HepG2 (cell line): ENCODE measurements at regions not wholly inside any gene's neighbourhood (a gene's known extent, or its start where the extent isn't known, plus 50 kb on each side); places are given as distances from the start of the nearest gene placed in this dataset.

Experiments used
- ATAC-seq: fragments of 200-7000 bp; cut with Tn5 transposase; 3 replicates; pipeline ENCODE4 v1.9.1; 2020; ENCODE audit warnings: mild to moderate bottlenecking, moderate library complexity
- BruUV-seq: library from RNA; stranded (reverse); fragments of 400-500 nt; replicated peaks from 2 replicates; lab custom pipeline; 2021; lab: Mats Ljungman, UMichigan
- CTCF ChIA-PET: fragments of 300-600 bp; formaldehyde crosslinking; extraction: SDS; loops from one replicate; lab custom pipeline; 2021; ENCODE audit warnings: low total read pairs, inconsistent platforms, low intra/inter-chr PET ratio; lab: Yijun Ruan, JAX
- POLR2A ChIA-PET: fragments of 350-600 bp; sonication (Branson Sonifier 250); formaldehyde crosslinking; loops from one replicate; lab custom pipeline; 2020; ENCODE audit warnings: antibody characterized with exemption, inconsistent platforms; lab: Yijun Ruan, JAX
- DNase-seq: peaks from one replicate; pipeline ENCODE4 v3.0.0-alpha.2; 2015; ENCODE audit warnings: low spot score
- FAIRE-seq: peaks from 3 replicates; lab custom pipeline; 2011; peaks lifted over from hg19 to GRCh38; lab: Jason Lieb, UNC
- H2AFZ ChIP-seq: one replicate; pipeline ENCODE4 v1.6.1; 2011; ENCODE audit warnings: low read length, inconsistent platforms
- H3K27ac ChIP-seq: fragments of 300-600 bp; 3 replicates; pipeline ENCODE4 v1.8.0; 2011; ENCODE audit warnings: mixed run types, mild to moderate bottlenecking, mixed read lengths, low read length, inconsistent platforms; ENCODE audit not compliant: insufficient read depth; ENCODE audit errors: extremely low read length
- H3K27me3 ChIP-seq, 2 experiments: fragments of 200-600 bp in 1 of 2; 2 replicates in 1 of 2; 3 replicates in 1 of 2; pipeline versions ENCODE4 v1.6.0 to v1.8.0; 2011; ENCODE audit warnings: low read length in 2 of 2, mild to moderate bottlenecking in 2 of 2, moderate library complexity in 2 of 2, inconsistent platforms in 1 of 2; ENCODE audit not compliant: insufficient read depth in 2 of 2, control insufficient read depth in 1 of 2
- H3K36me3 ChIP-seq, 2 experiments: fragments of 200-600 bp in 1 of 2; replicated peaks in 1 of 2; 2 replicates in 1 of 2; 3 replicates in 1 of 2; pipeline versions ENCODE4 v1.5.1 to v1.8.0; 2011; ENCODE audit warnings: low read length in 2 of 2, inconsistent platforms in 1 of 2; ENCODE audit not compliant: insufficient read depth in 2 of 2, control insufficient read depth in 1 of 2
- H3K4me1 ChIP-seq: 2 replicates; pipeline ENCODE4 v1.5.1; 2012; ENCODE audit warnings: low read length, inconsistent platforms; ENCODE audit not compliant: insufficient read depth
- H3K4me2 ChIP-seq: 2 replicates; pipeline ENCODE4 v1.6.0; 2011; ENCODE audit warnings: low read depth, low read length, inconsistent platforms
- H3K4me3 ChIP-seq, 3 experiments: fragments of 200-600 bp in 1 of 3; sonication (generic), shearing (Covaris generic) in 1 of 3; replicated peaks in 1 of 3; 2 replicates each; pipeline ENCODE4 v1.5.1; 2011 to 2016; ENCODE audit warnings: low read length in 3 of 3, inconsistent platforms in 2 of 3, low read depth in 2 of 3, mild to moderate bottlenecking in 2 of 3, control low read depth in 1 of 3, mixed read lengths in 1 of 3; ENCODE audit not compliant: insufficient read depth in 1 of 3
- H3K79me2 ChIP-seq: one replicate; pipeline ENCODE4 v1.6.1; 2011; ENCODE audit warnings: low read length, inconsistent platforms; ENCODE audit not compliant: insufficient read depth
- H3K9ac ChIP-seq: 2 replicates; pipeline ENCODE4 v1.6.0; 2011; ENCODE audit warnings: mild to moderate bottlenecking, low read depth, low read length, inconsistent platforms; ENCODE audit not compliant: insufficient read depth
- H3K9me3 ChIP-seq: 2 replicates; pipeline ENCODE4 v1.5.1; 2012; ENCODE audit warnings: mild to moderate bottlenecking, low read length
- H4K20me1 ChIP-seq: 2 replicates; pipeline ENCODE4 v1.6.0; 2011; ENCODE audit warnings: inconsistent platforms, mild to moderate bottlenecking, low read length, moderate library complexity; ENCODE audit not compliant: insufficient read depth
- AHDC1 ChIP-seq: sonication (generic); formaldehyde crosslinking; IDR thresholded peaks from 2 replicates; pipeline ENCODE4 v1.5.1; 2020; ENCODE audit warnings: mild to moderate bottlenecking, missing genetic modification reagents, borderline replicate concordance
- KDM5A ChIP-seq: fragments of 200-600 bp; sonication (generic); IDR thresholded peaks from 2 replicates; pipeline ENCODE4 v1.7.0; 2018; ENCODE audit warnings: antibody characterized with exemption, mild to moderate bottlenecking, low read length, borderline replicate concordance
- KLF12 ChIP-seq: sonication (generic); formaldehyde crosslinking; IDR thresholded peaks from 2 replicates; pipeline ENCODE4 v1.4.0; 2020; ENCODE audit warnings: missing genetic modification reagents, borderline replicate concordance
- MIER2 ChIP-seq: IDR thresholded peaks from 2 replicates; pipeline ENCODE4 v1.6.1; 2016; ENCODE audit warnings: missing biosample characterization, missing genetic modification reagents
- REST ChIP-seq, 2 experiments: IDR thresholded peaks; 2 replicates each; pipeline ENCODE4 v1.6.1; 2011 to 2012; ENCODE audit warnings: low read length in 2 of 2, borderline replicate concordance in 1 of 2, low read depth in 1 of 2, mild to moderate bottlenecking in 1 of 2, moderate library complexity in 1 of 2
- SIN3A ChIP-seq: IDR thresholded peaks from 2 replicates; pipeline ENCODE4 v1.6.1; 2011; ENCODE audit warnings: low read depth, mild to moderate bottlenecking, control low read depth, low read length, borderline replicate concordance
- TFE3 ChIP-seq: IDR thresholded peaks from 2 replicates; pipeline ENCODE4 v1.6.1; 2016
- ZFP37 ChIP-seq: sonication (generic); formaldehyde crosslinking; IDR thresholded peaks from 2 replicates; pipeline ENCODE4 v1.4.0; 2020; ENCODE audit warnings: missing genetic modification reagents, borderline replicate concordance
- ZNF878 ChIP-seq: sonication (generic); formaldehyde crosslinking; IDR thresholded peaks from 2 replicates; pipeline ENCODE4 v1.8.1; 2023; ENCODE audit warnings: mild to moderate bottlenecking, missing genetic modification reagents, moderate library complexity
- WGBS: methylation state at CpG from one replicate; pipeline ENCODE4 v1.1.6; 2017; ENCODE audit warnings: low lambda C conversion rate; 5-methylcytosine and 5-hydroxymethylcytosine counted together
- in situ Hi-C: cut with HindIII; loops from 2 replicates; pipeline ENCODE4 v1.10.0; 2017; ENCODE audit warnings: low pct_unique_long_range_greater_than_20kb; ENCODE audit not compliant: extremely low pct_ligation_motif_present
- intact Hi-C: fragments of 100-400 bp; cut with micrococcal nuclease; formaldehyde crosslinking; loops from one replicate; pipeline ENCODE4 v1.10.0; 2022; ENCODE audit not compliant: unreplicated experiment

- no peak for TF ChIP-seq AHDC1 (CRISPR knock-in tag)
Observed at GRCh38 chr1:58293388-58293787, 253.1 kb downstream of the OMA1 start (continued).

- no peaks in the 10 kb centered on the region for H3K27me3 ChIP-seq
- ChIA-PET POLR2A (no interaction called here), CTCF (no interaction called here)
- H3K4me2 ChIP-seq = no peak overlapping the region
- H3K9ac ChIP-seq = no peak overlapping the region
- no TSS peak for BruUV-seq
- no peaks in the 10 kb centered on the region for H3K36me3 ChIP-seq
- DNase-seq (no peak), FAIRE-seq (no peak), ATAC-seq (peak; percentile 46; the same call in 2 of the 3 replicates)
- H3K9me3 ChIP-seq = no peaks in the 10 kb centered on the region
- intact Hi-C loops = no loop called here
- H3K79me2 ChIP-seq = no peaks in the 10 kb centered on the region
- 38% methylated on average over 6 of the region's 6 CpGs for WGBS
- no peaks in the 10 kb centered on the region for H4K20me1 ChIP-seq
- no peak overlapping the region for H3K27ac ChIP-seq
- no peak overlapping the region for H3K4me3 ChIP-seq
- no peaks in the 10 kb centered on the region for H3K4me1 ChIP-seq
- H2AFZ ChIP-seq = no peak overlapping the region
- in situ Hi-C loops = no loop called here
- TF ChIP-seq KDM5A (no peak), TFE3 (CRISPR knock-in tag) (peak; percentile 51; the same call in 1 of the 2 replicates), MIER2 (CRISPR knock-in tag) (peak; percentile 96), REST (IDR thresholded peaks at IDR 0.05; ENCODE audit: borderline replicate concordance in 1 of 2, low read depth in 1 of 2, low read length in 2 of 2) (peak; percentile 78 to 96), SIN3A (0 out of 2 replicates have a peak, but pooled peaks have one; percentile 21), ZNF878 (no peak), KLF12 (CRISPR knock-in tag) (0 out of 2 replicates have a peak, but pooled peaks have one; percentile 51), ZFP37 (0 out of 2 replicates have a peak, but pooled peaks have one; percentile 66)
Observed at GRCh38 chr1:58290685-58291372, 255.7 kb downstream of the OMA1 start.
